ENCODE measurements at regions not wholly inside any gene's neighbourhood (a gene's known extent, or its start where the extent isn't known, plus 50 kb on each side); places are given as distances from the start of the nearest gene placed in this dataset.

GRCh38 chr16:18041864-18042834, 294.4 kb downstream of the NPIPA8 start:
- no peaks in the 10 kb centered on the region for H3K36me3 ChIP-seq (ENCODE audit: control insufficient read depth, insufficient read depth, low read length)
- H3K27me3 ChIP-seq (ENCODE audit: control insufficient read depth, insufficient read depth, low read length), result no peaks in the 10 kb centered on the region
- no peak overlapping the region for H3K4me3 ChIP-seq (ENCODE audit: low read length)
- H3K27ac ChIP-seq (ENCODE audit: low read length), result no peak overlapping the region
- 100% methylated on average over 1 of the region's 8 CpGs for WGBS (ENCODE audit: insufficient coverage, insufficient read length)
- H3K4me1 ChIP-seq (ENCODE audit: control insufficient read depth, insufficient read depth, low read length), result peaks cover 3% of the 10 kb centered on the region; the same call in 1 of the 2 replicates
- no peak for DNase-seq (ENCODE audit: low read depth, low spot score)
- no peaks in the 10 kb centered on the region for H3K9me3 ChIP-seq (ENCODE audit: control insufficient read depth, insufficient read depth, low read length)

GRCh38 chr16:18039931-18040330, 296.6 kb downstream of the NPIPA8 start:
- no peaks in the 10 kb centered on the region for H3K36me3 ChIP-seq (ENCODE audit: control insufficient read depth, insufficient read depth, low read length)
- H3K27ac ChIP-seq (ENCODE audit: low read length), result no peak overlapping the region
- no CpG with 5 or more reads among the region's 3 CpGs for WGBS (ENCODE audit: insufficient coverage, insufficient read length)
- H3K9me3 ChIP-seq (ENCODE audit: control insufficient read depth, insufficient read depth, low read length), result no peaks in the 10 kb centered on the region
- H3K4me3 ChIP-seq (ENCODE audit: low read length), result no peak overlapping the region
- DNase-seq (ENCODE audit: low read depth, low spot score), result no peak
- H3K27me3 ChIP-seq (ENCODE audit: control insufficient read depth, insufficient read depth, low read length), result no peaks in the 10 kb centered on the region
- peaks cover 3% of the 10 kb centered on the region; the same call in 1 of the 2 replicates for H3K4me1 ChIP-seq (ENCODE audit: control insufficient read depth, insufficient read depth, low read length)

GRCh38 chr16:18037051-18037450, 299.5 kb downstream of the NPIPA8 start:
- WGBS (ENCODE audit: insufficient coverage, insufficient read length), result 100% methylated on average over 1 of the region's 1 CpG
- Histone ChIP-seq H3K36me3 (ENCODE audit: control insufficient read depth, insufficient read depth, low read length) (no peaks in the 10 kb centered on the region), H3K9me3 (ENCODE audit: control insufficient read depth, insufficient read depth, low read length) (no peaks in the 10 kb centered on the region), H3K27ac (ENCODE audit: low read length) (no peak overlapping the region), H3K4me1 (ENCODE audit: control insufficient read depth, insufficient read depth, low read length) (peaks cover 1% of the 10 kb centered on the region; the same call in 1 of the 2 replicates), H3K4me3 (ENCODE audit: low read length) (no peak overlapping the region), H3K27me3 (ENCODE audit: control insufficient read depth, insufficient read depth, low read length) (no peaks in the 10 kb centered on the region)
- no peak for DNase-seq (ENCODE audit: low read depth, low spot score)

DNA sequence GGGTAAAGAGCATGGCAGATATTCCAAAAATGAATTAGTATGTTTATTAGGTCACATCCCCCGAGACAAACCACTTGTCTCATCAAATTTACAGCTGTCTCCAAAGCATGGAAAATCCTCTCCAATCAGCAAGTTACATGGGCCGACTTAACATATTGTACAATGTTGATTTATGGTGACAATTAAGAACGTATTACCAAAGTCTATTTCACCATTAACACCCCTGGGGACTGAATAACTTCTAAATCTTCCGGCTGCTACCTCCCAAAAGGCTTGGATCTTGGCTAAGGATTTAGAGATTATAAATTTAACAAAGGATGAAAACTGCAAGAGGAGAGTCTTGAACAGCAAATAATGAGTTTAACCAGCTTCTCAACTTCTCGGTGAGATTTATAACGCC, 311.9 kb downstream of the NPIPA8 start:
- no CpG with 5 or more reads among the region's 6 CpGs for WGBS (ENCODE audit: insufficient coverage, insufficient read length)
- H3K27ac ChIP-seq (ENCODE audit: low read length), result no peak overlapping the region
- no peaks in the 10 kb centered on the region for H3K27me3 ChIP-seq (ENCODE audit: control insufficient read depth, insufficient read depth, low read length)
- H3K9me3 ChIP-seq (ENCODE audit: control insufficient read depth, insufficient read depth, low read length), result no peaks in the 10 kb centered on the region
- DNase-seq (ENCODE audit: low read depth, low spot score), result no peak
- no peak overlapping the region for H3K4me3 ChIP-seq (ENCODE audit: low read length)
- H3K4me1 ChIP-seq (ENCODE audit: control insufficient read depth, insufficient read depth, low read length), result no peaks in the 10 kb centered on the region
- no peaks in the 10 kb centered on the region for H3K36me3 ChIP-seq (ENCODE audit: control insufficient read depth, insufficient read depth, low read length)

GRCh38 chr16:18018376-18018775, 318.2 kb downstream of the NPIPA8 start:
- WGBS (ENCODE audit: insufficient coverage, insufficient read length), result no CpG with 5 or more reads among the region's 4 CpGs
- DNase-seq (ENCODE audit: low read depth, low spot score), result no peak
- Histone ChIP-seq H3K27ac (ENCODE audit: low read length) (no peak overlapping the region), H3K4me3 (ENCODE audit: low read length) (no peak overlapping the region), H3K27me3 (ENCODE audit: control insufficient read depth, insufficient read depth, low read length) (no peaks in the 10 kb centered on the region), H3K9me3 (ENCODE audit: control insufficient read depth, insufficient read depth, low read length) (no peaks in the 10 kb centered on the region), H3K4me1 (ENCODE audit: control insufficient read depth, insufficient read depth, low read length) (no peaks in the 10 kb centered on the region), H3K36me3 (ENCODE audit: control insufficient read depth, insufficient read depth, low read length) (no peaks in the 10 kb centered on the region)

GRCh38 chr16:18013863-18014262, 322.7 kb downstream of the NPIPA8 start:
- DNase-seq (ENCODE audit: low read depth, low spot score), result no peak
- no CpG with 5 or more reads among the region's 4 CpGs for WGBS (ENCODE audit: insufficient coverage, insufficient read length)
- H3K27ac ChIP-seq (ENCODE audit: low read length), result no peak overlapping the region
- no peaks in the 10 kb centered on the region for H3K9me3 ChIP-seq (ENCODE audit: control insufficient read depth, insufficient read depth, low read length)
- no peaks in the 10 kb centered on the region for H3K36me3 ChIP-seq (ENCODE audit: control insufficient read depth, insufficient read depth, low read length)
- H3K4me1 ChIP-seq (ENCODE audit: control insufficient read depth, insufficient read depth, low read length), result no peaks in the 10 kb centered on the region
- H3K27me3 ChIP-seq (ENCODE audit: control insufficient read depth, insufficient read depth, low read length), result no peaks in the 10 kb centered on the region
- H3K4me3 ChIP-seq (ENCODE audit: low read length), result no peak overlapping the region

- no peak overlapping the region for H3K4me3 ChIP-seq (ENCODE audit: low read length)
- no peak for DNase-seq (ENCODE audit: low read depth, low spot score)
- WGBS (ENCODE audit: insufficient coverage, insufficient read length), result no CpG with 5 or more reads among the region's 5 CpGs
- H3K4me1 ChIP-seq (ENCODE audit: control insufficient read depth, insufficient read depth, low read length), result no peaks in the 10 kb centered on the region
- H3K27ac ChIP-seq (ENCODE audit: low read length), result no peak overlapping the region
- no peaks in the 10 kb centered on the region for H3K36me3 ChIP-seq (ENCODE audit: control insufficient read depth, insufficient read depth, low read length)
- no peaks in the 10 kb centered on the region for H3K27me3 ChIP-seq (ENCODE audit: control insufficient read depth, insufficient read depth, low read length)
- H3K9me3 ChIP-seq (ENCODE audit: control insufficient read depth, insufficient read depth, low read length), result no peaks in the 10 kb centered on the region
Measured at GRCh38 chr16:18008356-18008755, 328.2 kb downstream of the NPIPA8 start.

DNA sequence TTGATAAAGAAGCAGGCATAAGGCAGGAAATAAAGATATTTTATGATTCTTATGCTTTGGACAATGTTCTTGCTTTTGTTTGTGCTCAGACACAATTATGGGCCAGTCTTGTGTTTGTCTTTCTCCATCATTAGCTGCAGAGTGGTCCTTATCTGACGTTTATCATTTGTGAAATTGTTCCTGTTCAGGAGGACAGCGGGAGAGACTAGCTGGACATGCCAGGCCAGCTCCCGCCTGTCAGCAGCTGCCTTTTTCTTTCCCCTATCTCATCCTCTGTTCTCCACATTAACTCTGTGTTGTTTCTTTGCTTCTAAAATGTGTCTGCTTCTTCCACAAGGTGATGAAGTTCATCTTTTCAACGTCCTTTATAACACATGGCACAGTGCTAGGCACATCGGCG, 333.5 kb downstream of the NPIPA8 start:
- Histone ChIP-seq H3K4me1 (ENCODE audit: control insufficient read depth, insufficient read depth, low read length) (no peaks in the 10 kb centered on the region), H3K4me3 (ENCODE audit: low read length) (no peak overlapping the region), H3K9me3 (ENCODE audit: control insufficient read depth, insufficient read depth, low read length) (no peaks in the 10 kb centered on the region), H3K27ac (ENCODE audit: low read length) (no peak overlapping the region), H3K36me3 (ENCODE audit: control insufficient read depth, insufficient read depth, low read length) (no peaks in the 10 kb centered on the region), H3K27me3 (ENCODE audit: control insufficient read depth, insufficient read depth, low read length) (no peaks in the 10 kb centered on the region)
- no peak for DNase-seq (ENCODE audit: low read depth, low spot score)
- WGBS (ENCODE audit: insufficient coverage, insufficient read length), result no CpG with 5 or more reads among the region's 6 CpGs

GRCh38 chr16:17998996-17999395, 337.5 kb downstream of the NPIPA8 start:
- Histone ChIP-seq H3K4me3 (ENCODE audit: low read length) (no peak overlapping the region), H3K9me3 (ENCODE audit: control insufficient read depth, insufficient read depth, low read length) (no peaks in the 10 kb centered on the region), H3K27ac (ENCODE audit: low read length) (no peak overlapping the region), H3K36me3 (ENCODE audit: control insufficient read depth, insufficient read depth, low read length) (no peaks in the 10 kb centered on the region), H3K4me1 (ENCODE audit: control insufficient read depth, insufficient read depth, low read length) (no peaks in the 10 kb centered on the region), H3K27me3 (ENCODE audit: control insufficient read depth, insufficient read depth, low read length) (no peaks in the 10 kb centered on the region)
- no peak for DNase-seq (ENCODE audit: low read depth, low spot score)
- WGBS (ENCODE audit: insufficient coverage, insufficient read length), result no CpG with 5 or more reads among the region's 6 CpGs

DNA sequence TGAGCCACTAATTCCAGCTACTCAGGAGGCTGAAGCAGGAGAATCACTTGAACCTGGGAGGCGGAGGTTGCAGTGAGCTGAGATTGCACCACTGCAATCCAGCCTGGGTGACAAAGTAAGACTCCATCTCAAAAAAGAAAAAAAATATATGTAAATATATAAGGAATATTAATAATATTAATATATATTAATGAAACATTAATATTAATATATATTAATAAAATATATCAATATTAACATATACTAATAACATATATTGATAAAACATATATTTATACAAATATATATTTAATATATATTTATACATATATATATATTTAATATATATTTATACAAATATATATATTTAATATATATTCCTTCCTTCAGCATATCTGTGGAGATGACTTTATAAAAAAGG, 338.0 kb downstream of the NPIPA8 start:
- H3K4me3 ChIP-seq (ENCODE audit: low read length), result no peak overlapping the region
- no peaks in the 10 kb centered on the region for H3K36me3 ChIP-seq (ENCODE audit: control insufficient read depth, insufficient read depth, low read length)
- H3K27me3 ChIP-seq (ENCODE audit: control insufficient read depth, insufficient read depth, low read length), result no peaks in the 10 kb centered on the region
- no peak overlapping the region for H3K27ac ChIP-seq (ENCODE audit: low read length)
- no peaks in the 10 kb centered on the region for H3K4me1 ChIP-seq (ENCODE audit: control insufficient read depth, insufficient read depth, low read length)
- H3K9me3 ChIP-seq (ENCODE audit: control insufficient read depth, insufficient read depth, low read length), result no peaks in the 10 kb centered on the region
- no peak for DNase-seq (ENCODE audit: low read depth, low spot score)
- WGBS (ENCODE audit: insufficient coverage, insufficient read length), result no CpG with 5 or more reads among the region's 1 CpG

GRCh38 chr16:17994027-17994426, 342.5 kb downstream of the NPIPA8 start:
- H3K27ac ChIP-seq (ENCODE audit: low read length), result no peak overlapping the region
- no peak for DNase-seq (ENCODE audit: low read depth, low spot score)
- H3K36me3 ChIP-seq (ENCODE audit: control insufficient read depth, insufficient read depth, low read length), result no peaks in the 10 kb centered on the region
- no peaks in the 10 kb centered on the region for H3K4me1 ChIP-seq (ENCODE audit: control insufficient read depth, insufficient read depth, low read length)
- no peaks in the 10 kb centered on the region for H3K9me3 ChIP-seq (ENCODE audit: control insufficient read depth, insufficient read depth, low read length)
- H3K27me3 ChIP-seq (ENCODE audit: control insufficient read depth, insufficient read depth, low read length), result no peaks in the 10 kb centered on the region
- no peak overlapping the region for H3K4me3 ChIP-seq (ENCODE audit: low read length)
- WGBS (ENCODE audit: insufficient coverage, insufficient read length), result no CpG with 5 or more reads among the region's 5 CpGs
